ENCODE measurements at regions not wholly inside any gene's neighbourhood (a gene's known extent, or its start where the extent isn't known, plus 50 kb on each side); places are given as distances from the start of the nearest gene placed in this dataset.

DNA sequence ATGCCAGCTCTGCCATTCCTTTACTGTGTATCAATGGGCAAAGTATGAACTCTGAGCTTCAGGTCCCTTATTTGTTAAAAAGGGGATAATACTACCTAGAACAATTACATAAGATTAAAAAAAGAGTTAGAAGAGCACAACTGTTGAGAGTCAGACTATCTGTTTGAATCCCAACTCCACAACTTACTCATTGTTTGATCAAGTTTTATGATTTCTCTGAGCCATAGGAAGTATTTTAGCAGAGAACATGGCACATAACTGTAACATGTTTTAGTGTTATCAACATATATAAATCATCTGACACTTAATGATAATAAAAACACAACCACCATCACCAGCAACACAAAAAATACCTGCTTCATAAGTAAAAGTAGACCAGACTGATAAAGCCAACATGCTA, 421.3 kb downstream of the ZFHX3 start:
- TF ChIP-seq, protein P1, sequence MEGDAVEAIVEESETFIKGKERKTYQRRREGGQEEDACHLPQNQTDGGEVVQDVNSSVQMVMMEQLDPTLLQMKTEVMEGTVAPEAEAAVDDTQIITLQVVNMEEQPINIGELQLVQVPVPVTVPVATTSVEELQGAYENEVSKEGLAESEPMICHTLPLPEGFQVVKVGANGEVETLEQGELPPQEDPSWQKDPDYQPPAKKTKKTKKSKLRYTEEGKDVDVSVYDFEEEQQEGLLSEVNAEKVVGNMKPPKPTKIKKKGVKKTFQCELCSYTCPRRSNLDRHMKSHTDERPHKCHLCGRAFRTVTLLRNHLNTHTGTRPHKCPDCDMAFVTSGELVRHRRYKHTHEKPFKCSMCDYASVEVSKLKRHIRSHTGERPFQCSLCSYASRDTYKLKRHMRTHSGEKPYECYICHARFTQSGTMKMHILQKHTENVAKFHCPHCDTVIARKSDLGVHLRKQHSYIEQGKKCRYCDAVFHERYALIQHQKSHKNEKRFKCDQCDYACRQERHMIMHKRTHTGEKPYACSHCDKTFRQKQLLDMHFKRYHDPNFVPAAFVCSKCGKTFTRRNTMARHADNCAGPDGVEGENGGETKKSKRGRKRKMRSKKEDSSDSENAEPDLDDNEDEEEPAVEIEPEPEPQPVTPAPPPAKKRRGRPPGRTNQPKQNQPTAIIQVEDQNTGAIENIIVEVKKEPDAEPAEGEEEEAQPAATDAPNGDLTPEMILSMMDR (IDR thresholded peaks at IDR 0.05; ENCODE audit: low read depth, low read length): no peak
- TF ChIP-seq, protein P2, sequence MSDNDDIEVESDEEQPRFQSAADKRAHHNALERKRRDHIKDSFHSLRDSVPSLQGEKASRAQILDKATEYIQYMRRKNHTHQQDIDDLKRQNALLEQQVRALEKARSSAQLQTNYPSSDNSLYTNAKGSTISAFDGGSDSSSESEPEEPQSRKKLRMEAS (IDR thresholded peaks at IDR 0.05; ENCODE audit: low read depth, low read length): no peak
- no peak for TF ChIP-seq MYC (IDR thresholded peaks at IDR 0.05; ENCODE audit: low read depth, low read length)
